ENCODE measurements at regions not wholly inside any gene's neighbourhood (a gene's known extent, or its start where the extent isn't known, plus 50 kb on each side); places are given as distances from the start of the nearest gene placed in this dataset.
A peak's percentile ranks its signal among the peaks of the same experiment; 100 is the strongest.

GRCh38 chr4:84166486-84166885 lies 332.6 kb downstream of the NKX6-1 start:
- TF ChIP-seq, protein P1, sequence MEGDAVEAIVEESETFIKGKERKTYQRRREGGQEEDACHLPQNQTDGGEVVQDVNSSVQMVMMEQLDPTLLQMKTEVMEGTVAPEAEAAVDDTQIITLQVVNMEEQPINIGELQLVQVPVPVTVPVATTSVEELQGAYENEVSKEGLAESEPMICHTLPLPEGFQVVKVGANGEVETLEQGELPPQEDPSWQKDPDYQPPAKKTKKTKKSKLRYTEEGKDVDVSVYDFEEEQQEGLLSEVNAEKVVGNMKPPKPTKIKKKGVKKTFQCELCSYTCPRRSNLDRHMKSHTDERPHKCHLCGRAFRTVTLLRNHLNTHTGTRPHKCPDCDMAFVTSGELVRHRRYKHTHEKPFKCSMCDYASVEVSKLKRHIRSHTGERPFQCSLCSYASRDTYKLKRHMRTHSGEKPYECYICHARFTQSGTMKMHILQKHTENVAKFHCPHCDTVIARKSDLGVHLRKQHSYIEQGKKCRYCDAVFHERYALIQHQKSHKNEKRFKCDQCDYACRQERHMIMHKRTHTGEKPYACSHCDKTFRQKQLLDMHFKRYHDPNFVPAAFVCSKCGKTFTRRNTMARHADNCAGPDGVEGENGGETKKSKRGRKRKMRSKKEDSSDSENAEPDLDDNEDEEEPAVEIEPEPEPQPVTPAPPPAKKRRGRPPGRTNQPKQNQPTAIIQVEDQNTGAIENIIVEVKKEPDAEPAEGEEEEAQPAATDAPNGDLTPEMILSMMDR (IDR thresholded peaks at IDR 0.05; ENCODE audit: insufficient read depth, low read length, poor library complexity, severe bottlenecking) = no peak
- H3K27me3 ChIP-seq (replicated peaks; ENCODE audit: control insufficient read depth, insufficient read depth, low read length) = no peaks in the 10 kb centered on the region; the same call in 1 of the 2 replicates

GRCh38 chr4:84164201-84164600 lies 334.9 kb downstream of the NKX6-1 start:
- Histone ChIP-seq H3K27me3 (replicated peaks; ENCODE audit: control insufficient read depth, insufficient read depth, low read length) (no peaks in the 10 kb centered on the region; the same call in 1 of the 2 replicates), H3K36me3 (ENCODE audit: control insufficient read depth, insufficient read depth, low read length) (no peaks in the 10 kb centered on the region), H3K4me3 (replicated peaks; ENCODE audit: low read depth, low read length) (no peak overlapping the region)
- DNase-seq (ENCODE audit: extremely low read depth, insufficient read length) = no peak
- TF ChIP-seq, protein P1 (IDR thresholded peaks at IDR 0.05; ENCODE audit: insufficient read depth, low read length, poor library complexity, severe bottlenecking) = no peak

More at GRCh38 chr4:84166486-84166885, 332.6 kb downstream of the NKX6-1 start:
- no peak for DNase-seq (ENCODE audit: extremely low read depth, insufficient read length)
- no peaks in the 10 kb centered on the region for H3K36me3 ChIP-seq (ENCODE audit: control insufficient read depth, insufficient read depth, low read length)
- H3K4me3 ChIP-seq (replicated peaks; ENCODE audit: low read depth, low read length) = no peak overlapping the region

GRCh38 chr4:84159762-84160161 lies 339.3 kb downstream of the NKX6-1 start:
- no peak for DNase-seq (ENCODE audit: extremely low read depth, insufficient read length)
- TF ChIP-seq, protein P1 (IDR thresholded peaks at IDR 0.05; ENCODE audit: insufficient read depth, low read length, poor library complexity, severe bottlenecking) = peak; percentile 14
- H3K36me3 ChIP-seq (ENCODE audit: control insufficient read depth, insufficient read depth, low read length) = no peaks in the 10 kb centered on the region

DNA sequence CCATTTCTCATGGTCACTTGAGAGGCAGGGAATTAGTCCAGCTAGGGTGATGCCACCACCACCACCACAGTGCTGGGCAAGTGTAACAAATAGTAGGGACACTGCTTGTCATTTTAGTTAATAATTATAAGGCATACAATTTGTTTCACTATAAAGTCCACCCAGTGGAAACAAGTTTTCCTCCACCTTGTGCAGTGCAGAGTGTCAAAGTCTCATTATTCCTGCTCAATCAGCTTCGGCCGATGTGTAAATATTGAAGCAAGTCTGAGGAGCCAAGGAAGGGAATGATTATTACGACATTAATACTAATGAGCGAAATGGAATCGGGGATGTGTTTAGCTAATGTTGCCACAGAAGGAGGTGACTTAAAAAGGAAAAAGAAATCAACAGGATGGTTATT lies 340.4 kb downstream of the NKX6-1 start:
- no peaks in the 10 kb centered on the region for H3K27me3 ChIP-seq (replicated peaks; ENCODE audit: control insufficient read depth, insufficient read depth, low read length)
- H3K36me3 ChIP-seq (ENCODE audit: control insufficient read depth, insufficient read depth, low read length) = no peaks in the 10 kb centered on the region
- H3K4me3 ChIP-seq (replicated peaks; ENCODE audit: low read depth, low read length) = no peak overlapping the region
- TF ChIP-seq, protein P1 (IDR thresholded peaks at IDR 0.05; ENCODE audit: insufficient read depth, low read length, poor library complexity, severe bottlenecking) = no peak
- no peak for DNase-seq (ENCODE audit: extremely low read depth, insufficient read length)

More at GRCh38 chr4:84159762-84160161, 339.3 kb downstream of the NKX6-1 start:
- Histone ChIP-seq H3K27me3 (replicated peaks; ENCODE audit: control insufficient read depth, insufficient read depth, low read length) (no peaks in the 10 kb centered on the region), H3K4me3 (replicated peaks; ENCODE audit: low read depth, low read length) (no peak overlapping the region)

GRCh38 chr4:84151574-84151973 lies 347.5 kb downstream of the NKX6-1 start:
- TF ChIP-seq, protein P1 (IDR thresholded peaks at IDR 0.05; ENCODE audit: insufficient read depth, low read length, poor library complexity, severe bottlenecking) = peak; percentile 31
- H3K36me3 ChIP-seq (ENCODE audit: control insufficient read depth, insufficient read depth, low read length) = no peaks in the 10 kb centered on the region
- H3K27me3 ChIP-seq (replicated peaks; ENCODE audit: control insufficient read depth, insufficient read depth, low read length) = no peaks in the 10 kb centered on the region
- no peak overlapping the region for H3K4me3 ChIP-seq (replicated peaks; ENCODE audit: low read depth, low read length)
- DNase-seq (ENCODE audit: extremely low read depth, insufficient read length) = no peak

- TF ChIP-seq, protein P1 (IDR thresholded peaks at IDR 0.05; ENCODE audit: insufficient read depth, low read length, poor library complexity, severe bottlenecking) = no peak
Observed at GRCh38 chr4:84150177-84150576, 348.9 kb downstream of the NKX6-1 start.

More at GRCh38 chr4:84150177-84150576, 348.9 kb downstream of the NKX6-1 start:
- no peaks in the 10 kb centered on the region for H3K27me3 ChIP-seq (replicated peaks; ENCODE audit: control insufficient read depth, insufficient read depth, low read length)
- no peaks in the 10 kb centered on the region for H3K36me3 ChIP-seq (ENCODE audit: control insufficient read depth, insufficient read depth, low read length)
- no peak overlapping the region for H3K4me3 ChIP-seq (replicated peaks; ENCODE audit: low read depth, low read length)
- no peak for DNase-seq (ENCODE audit: extremely low read depth, insufficient read length)
